NCI-H146 (cell line): ENCODE measurements at regions not wholly inside any gene's neighbourhood (a gene's known extent, or its start where the extent isn't known, plus 50 kb on each side); places are given as distances from the start of the nearest gene placed in this dataset.
"Not testable (repeated sequence)": the region's sequence is repeated elsewhere in the genome, so short reads cannot be mapped to it uniquely, and the experiment has no call there.

Source experiments
- DNase-seq: peaks from one replicate; lab custom pipeline; 2025; lab: John Stamatoyannopoulos, UW

DNA sequence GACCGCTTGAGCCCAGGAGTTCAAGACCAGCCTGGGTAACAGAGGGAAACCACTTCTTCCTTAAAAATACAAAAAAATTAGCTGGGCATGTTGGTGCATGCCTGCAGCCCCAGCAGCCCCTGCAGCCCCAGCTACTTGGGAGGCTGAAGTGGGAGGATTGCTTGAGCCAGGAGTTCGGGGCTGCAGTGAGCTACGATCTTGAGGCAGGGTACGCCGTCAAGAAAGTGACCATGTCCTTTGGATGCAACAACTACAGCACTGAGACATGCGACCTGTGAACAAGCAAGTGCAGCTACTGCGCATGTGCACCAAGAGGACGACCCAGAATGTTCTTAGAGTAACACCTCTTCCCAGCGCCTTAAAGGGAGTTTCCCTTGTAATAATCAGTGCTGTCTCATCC is 66.6 kb upstream of the ZNF479 start:
- no peak for DNase-seq

DNA sequence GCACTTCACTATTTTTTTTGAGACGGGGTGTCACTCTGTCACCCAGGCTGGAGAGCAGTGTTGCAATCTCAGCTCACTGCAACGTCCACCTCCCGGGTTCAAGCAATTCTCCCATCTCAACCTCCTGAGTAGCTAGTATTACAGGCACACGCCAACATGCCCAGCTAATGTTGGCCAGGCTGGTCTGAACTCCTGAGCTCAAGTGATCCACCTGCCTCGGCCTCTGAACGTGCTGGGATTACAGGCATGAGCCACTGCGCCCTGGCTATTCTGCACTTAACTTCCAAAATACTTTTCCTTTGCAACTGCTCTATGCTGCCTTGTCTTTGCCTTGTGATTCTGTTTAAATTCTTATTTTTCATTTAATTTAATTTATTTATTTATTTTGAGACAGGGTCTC is 67.0 kb upstream of the ZNF479 start:
- no peak for DNase-seq

DNA sequence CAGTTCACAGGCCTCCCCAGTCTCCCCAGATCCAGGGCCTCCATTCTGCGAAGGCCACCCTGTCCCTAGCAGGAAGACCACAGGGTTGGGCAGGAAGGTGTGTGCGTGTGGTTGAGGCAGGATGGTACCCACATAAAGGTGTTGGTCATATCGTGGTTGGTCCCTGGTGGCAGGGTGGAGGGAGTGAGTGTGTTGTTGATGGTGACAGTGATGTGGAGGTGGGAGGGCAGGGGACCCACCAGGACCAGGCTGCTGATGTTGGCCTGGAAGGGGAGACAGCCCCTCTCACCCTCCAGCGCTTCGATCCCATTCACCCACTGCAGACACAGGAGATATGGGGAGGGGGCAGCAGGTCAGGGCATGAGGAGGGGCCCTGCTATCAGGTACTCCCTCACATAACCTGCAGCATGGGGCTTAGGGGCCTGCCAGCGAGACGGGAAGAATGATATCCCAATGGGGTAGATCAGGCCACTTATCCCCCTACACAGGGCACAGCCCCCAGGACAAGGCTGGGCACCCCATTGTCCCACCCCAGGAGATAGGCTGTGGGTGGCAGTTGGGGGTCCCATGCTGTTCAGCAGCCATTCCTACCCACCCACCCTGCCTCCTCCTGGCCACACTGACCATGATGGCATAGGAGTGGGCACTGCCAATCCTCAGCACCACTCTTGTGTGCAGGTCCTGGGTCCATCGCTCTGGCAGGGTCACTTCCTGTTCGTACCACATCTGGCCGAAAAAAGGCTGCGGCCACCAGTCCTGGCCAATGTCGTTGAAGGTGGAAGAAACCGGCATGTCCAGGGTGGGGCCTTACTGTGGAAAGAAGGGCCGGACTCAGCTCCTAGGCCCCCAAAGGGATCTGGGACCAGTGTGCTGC is 69.0 kb upstream of the ZNF479 start:
- DNase-seq: no peak

DNA sequence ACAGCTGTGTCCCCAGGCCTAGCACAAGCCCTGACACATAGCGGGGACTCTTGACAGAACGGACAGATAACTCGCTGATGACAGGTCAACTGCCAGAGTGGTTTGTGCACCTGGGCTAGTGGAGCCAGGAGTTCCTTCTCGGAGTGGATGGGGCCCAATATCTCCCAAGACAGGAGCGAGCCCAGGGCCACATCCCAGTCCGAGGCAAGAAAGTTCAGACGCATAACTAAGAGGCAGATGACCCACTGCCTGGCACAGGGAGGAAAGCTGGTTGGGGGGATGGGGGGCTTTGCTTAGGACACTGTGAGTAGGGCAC is 69.6 kb upstream of the ZNF479 start:
- no peak for DNase-seq

DNA sequence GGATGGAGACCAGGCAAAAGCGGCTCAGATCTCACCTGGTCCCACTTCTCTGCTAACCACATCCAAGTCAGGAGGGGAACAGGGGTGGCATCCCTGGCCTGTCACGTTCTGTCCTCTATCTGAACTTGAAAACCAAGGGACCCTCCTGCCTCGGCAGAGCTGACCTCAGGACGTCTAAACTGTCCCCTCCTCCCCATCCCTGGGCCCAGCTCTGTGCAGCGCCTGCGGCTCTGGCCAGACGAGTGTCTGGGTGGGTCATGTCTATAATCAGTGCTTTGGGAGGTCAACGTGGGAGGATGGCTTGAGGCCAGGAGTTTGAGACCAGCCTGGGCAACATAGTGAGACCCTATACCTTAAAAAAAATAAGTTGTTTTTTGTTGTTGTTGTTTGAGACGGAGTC is 70.0 kb upstream of the ZNF479 start:
- no peak for DNase-seq

DNA sequence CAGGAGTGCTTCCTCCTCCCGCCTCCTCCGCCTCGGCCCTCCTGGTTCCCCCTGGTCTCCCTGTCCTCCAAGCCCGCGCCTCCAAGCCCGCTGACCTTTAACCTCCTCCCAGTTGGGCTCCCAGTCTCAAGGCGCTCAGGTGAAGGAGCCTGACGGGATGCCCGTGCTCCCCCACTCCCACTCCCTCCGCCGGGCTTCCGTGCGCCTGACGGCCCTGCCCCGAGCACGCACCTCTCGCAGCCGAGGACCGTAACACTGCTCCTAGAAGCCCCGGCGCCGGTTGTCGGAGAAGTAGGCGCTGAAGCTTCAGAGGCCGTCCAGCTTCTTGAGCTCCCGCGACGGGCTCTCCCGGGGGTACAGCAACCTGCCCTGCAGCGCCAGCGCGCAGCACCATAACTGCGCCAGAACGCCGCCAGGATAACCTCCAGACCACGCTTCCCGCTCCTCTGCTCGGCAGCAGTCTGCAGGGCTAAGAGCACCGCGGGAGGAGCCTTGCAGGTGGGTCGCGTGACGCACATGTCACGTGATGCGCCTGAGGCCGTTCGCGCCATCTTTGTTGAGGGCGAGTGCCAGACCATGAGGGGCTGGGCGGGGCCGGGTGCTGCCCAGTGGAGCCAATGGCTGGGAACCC is 71.0 kb upstream of the ZNF479 start:
- DNase-seq: peak; percentile 50

DNA sequence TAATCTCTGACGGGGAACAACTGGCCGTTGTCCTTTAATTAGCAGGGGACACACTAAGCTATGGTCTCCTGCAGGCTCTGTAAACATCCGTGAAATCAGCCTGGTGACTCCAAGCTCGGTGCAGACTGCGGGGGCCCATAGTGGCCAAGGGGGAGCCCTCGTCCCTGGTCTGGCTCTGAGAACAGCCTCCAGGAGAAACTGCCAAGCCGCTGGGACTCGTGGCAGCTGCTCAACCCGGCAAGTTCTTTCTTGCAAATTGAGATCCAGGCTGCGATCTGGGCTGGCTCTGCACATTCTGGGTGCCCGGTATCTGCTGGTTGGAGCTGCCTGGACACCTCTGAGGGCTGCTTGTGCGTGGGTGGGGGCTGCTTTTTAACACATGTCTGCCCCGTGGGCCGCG is 71.6 kb upstream of the ZNF479 start:
- not testable (repeated sequence) for DNase-seq

DNA sequence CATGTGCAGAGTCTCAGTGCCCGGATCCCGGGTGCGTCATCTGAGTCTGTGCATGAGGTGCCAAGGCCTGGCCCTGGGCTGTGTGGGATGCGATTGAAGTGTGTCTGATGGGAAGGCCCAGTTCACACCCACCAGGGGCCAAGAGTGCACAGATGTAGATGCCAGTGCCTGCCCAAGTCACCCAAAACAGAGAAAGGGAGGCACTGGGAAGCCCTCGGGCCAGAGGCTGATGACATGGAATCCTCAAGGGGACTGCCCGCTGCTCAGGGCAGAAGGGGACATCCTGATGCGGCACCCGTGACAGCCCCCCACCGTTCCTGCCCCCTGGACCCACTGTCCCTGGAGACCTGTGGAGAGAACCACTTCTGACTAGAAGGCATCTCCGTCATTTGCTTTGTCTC is 72.2 kb upstream of the ZNF479 start:
- no peak for DNase-seq

DNA sequence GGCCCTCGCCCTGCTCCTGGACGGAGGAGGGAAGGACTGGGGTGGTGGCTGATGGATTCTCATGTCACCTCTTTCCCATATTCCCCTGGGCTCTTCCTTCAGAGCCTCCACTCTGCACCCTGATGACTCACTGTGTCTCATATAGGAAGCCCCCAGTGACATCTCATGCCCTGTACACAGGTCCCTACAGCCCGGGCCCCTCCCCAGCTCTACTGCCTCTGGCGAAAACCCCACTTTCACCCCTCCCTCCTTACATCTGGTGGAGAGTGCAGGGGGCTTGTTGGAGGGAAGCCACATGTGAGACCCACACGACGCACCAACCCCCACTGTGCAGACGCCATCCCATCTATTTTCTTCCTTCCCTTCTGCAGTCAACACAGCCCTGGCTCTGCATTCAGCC is 72.8 kb upstream of the ZNF479 start:
- no peak for DNase-seq

DNA sequence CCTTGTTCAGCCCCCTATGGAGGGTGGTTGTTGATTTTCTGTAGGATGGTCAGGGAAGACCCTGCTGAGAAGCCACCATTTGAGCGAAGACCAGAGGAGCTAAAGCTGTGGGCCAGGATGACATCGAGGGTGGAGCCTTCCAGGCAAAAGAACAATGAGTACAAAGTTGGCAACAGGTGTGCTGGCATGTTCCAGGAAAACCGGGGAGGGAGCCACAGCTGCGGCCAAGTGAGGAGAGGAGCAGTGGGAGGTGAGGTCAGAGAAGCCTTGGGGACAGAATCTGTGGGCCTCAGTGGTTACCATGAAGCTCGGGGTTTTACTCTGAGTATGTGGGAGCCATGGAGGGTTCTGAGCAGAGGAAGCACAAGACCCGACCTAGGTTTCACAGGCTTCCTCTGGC is 75.6 kb upstream of the ZNF479 start:
- no peak for DNase-seq

DNA sequence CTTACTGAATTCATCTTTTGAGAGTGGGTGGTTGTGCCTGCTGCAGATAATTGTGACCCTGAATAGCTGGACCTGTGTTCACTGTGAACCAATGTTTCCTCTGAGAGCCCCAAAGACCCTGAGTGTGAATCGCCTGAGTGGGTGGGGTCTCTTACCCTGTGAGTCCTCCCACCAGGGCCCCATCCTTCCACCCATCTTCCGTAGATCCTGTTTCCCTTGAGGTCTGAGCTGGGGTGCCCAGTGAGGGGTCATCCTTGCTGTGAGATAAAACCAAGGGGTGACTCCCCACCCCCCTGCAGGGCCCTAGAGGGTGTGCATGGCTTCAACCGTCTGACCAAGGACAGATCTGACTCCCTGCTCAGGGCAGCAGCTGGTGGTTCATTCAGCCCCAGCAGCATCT is 78.0 kb upstream of the ZNF479 start:
- no peak for DNase-seq

DNA sequence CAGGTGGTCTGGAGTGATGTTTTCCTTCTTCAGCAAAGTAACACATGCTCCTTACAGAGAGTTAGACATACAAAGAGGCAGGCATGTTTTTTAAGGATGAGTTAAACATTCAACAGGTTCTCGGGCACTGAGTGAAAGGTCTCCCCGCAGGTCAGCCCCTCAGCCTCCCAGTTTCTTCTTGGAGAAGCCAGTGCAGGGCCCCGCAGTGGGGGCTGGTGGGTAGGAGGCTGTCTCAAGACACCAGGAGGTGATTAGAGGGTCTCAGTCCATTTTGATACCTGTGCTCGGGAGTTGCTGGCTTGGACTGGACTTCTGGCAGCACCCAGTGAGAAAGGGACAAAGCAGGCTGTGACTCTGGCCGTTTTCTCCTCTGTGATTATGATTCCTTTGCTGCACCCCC is 78.6 kb upstream of the ZNF479 start:
- DNase-seq: no peak

DNA sequence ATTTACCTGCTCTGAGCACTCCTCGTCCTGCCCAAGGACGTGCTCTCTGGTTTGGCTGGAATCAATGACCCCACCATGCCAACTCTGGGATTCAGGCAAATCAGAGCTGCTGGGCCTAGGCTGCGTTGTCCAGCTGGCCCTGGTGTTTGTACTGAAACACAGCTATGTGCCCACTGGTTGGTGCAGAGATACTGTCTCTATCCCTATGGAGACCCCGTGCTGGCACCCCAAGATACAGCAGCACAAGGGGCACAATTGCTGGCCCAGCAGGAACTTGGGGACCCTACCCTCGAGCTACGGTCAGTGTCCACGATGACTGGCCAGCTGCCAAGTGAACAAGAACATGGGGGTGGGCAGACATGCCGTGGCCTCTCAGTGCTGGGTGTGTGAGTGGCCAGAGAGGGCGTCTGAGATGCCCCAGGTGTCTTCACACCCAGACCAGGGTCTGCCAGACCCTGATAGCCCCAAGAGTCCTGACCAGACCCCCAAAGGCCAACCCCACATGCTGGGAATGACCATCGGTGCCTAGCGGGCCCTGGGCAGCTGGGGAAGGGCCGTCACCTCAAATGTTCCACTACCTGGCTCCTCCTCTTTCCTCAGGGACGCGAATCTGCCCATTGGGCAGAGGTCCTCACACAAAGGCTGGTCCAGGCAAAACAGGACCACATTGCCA is 79.3 kb upstream of the ZNF479 start:
- DNase-seq: no peak

DNA sequence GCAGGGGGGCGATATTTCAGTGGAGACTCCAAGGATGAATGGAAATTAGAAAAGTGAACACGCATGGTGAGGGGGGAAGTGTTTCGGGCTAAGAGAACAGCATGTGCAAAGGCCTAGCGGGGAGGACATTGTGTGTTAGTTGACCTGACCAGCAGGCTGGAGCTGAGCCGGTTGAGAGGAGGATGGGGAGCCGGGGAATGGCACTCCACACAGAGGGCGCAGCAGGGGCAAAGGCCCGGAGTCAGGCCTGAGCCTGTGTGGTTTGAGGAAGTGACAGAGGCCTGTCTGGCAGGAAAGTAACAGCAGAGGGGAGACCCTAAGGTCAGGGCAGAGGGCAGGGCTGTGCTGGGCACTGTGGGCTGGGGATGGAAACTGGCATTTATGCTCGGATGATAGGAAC is 83.2 kb upstream of the ZNF479 start:
- no peak for DNase-seq

DNA sequence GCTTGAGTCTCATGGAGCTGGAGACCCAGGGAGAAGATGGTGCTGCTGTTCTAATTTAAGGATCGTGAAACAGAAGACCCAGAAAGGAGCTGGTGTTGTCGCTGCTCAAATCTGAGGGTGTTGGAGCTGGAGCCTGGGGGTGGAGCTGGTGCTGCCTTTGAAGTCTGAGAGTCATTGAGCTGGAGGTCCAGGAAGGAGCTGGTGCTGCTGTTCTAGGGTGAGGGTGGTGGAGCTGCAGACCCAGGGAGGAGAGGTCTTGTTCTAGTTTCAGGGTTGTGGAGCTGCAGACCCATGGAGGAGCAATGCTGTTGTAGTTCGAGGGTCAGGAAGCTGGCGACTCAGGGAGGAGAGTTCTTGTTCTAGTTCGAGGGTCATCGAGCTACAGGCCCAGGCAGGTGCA is 84.1 kb upstream of the ZNF479 start:
- no peak for DNase-seq

DNA sequence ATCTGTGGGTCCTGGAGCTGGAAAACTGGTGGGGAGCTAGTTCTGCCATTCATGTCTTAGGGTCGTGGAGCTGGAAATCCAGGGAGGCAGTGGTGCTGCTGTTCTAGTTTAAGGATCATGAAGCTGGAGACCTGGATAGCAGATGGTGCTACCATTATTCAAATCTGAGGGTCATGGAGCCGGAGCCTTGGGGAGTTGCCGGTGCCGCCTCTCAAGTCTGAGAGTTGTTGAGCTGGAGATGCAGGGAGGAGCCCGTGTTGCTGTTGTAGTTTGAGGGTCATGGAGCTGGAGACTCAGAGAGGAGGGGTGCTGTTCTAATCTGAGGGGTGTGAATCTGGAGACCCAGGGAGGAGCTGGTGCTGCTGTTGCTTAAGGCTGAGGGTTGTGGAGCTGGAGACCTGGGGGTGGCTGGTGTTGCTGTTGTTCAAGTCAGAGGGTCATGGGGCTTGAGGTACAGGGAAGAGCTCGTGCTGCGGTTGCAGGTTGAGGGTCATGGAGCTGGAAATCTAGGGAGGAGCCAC is 86.0 kb upstream of the ZNF479 start:
- DNase-seq: no peak

DNA sequence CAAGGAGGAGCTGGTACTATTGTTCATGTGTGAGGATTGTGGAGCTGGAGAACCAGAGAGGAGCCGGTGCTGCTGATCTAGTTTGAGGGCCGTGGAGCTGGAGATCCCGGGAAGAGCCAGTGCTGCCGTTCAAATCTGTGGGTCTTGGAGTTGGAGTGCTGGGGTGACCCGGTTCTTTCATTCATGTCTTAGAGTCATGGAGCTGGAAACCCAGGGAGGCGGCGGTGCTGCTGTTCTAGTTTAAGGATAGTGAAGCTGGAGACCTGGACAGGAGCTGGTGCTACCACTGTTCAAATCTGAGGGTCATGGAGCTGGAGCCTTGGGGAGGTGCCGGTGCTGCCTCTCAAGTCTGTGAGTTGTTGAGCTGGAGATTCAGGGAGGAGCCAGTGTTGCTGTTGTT is 88.5 kb upstream of the ZNF479 start:
- DNase-seq: no peak

DNA sequence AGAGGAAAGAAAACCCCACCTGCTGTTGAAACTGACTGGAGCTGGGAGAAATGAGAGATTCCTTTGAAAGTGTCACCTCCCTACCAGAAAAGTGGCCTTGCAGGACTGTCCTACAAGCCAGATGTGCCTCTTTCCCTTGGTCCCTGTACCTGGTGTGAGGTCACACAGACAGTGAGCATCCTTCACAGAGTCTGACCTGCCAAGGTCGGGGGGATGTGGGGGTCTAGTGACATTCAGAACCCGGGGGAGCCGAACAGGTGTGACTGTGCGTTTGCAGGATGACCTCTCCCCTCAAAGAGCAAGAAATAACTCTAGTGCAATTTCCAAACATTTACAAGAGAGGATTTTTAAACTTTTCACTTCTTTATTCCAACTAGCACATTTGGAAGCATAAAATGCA is 93.4 kb upstream of the ZNF479 start:
- no peak for DNase-seq

DNA sequence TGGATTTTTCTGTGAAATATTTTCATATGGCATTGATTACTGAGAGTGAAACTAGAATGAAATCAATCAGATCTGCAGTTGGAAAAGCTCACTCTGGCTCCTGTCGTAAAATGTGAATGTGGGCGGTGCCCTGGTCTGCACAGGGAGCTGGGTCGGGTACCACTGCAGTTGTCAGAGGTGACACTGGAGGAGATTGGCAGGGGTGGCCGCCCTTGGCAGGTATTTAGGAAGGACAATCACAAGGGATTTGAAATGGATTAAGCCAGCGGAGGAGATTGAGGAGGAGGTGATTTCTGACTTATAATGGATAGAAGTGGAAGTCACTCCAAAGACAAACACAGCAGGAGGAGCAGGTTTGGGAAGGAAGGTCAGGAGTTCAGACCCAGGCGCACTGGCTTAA is 109.0 kb upstream of the ZNF479 start:
- DNase-seq: not testable (repeated sequence)

DNA sequence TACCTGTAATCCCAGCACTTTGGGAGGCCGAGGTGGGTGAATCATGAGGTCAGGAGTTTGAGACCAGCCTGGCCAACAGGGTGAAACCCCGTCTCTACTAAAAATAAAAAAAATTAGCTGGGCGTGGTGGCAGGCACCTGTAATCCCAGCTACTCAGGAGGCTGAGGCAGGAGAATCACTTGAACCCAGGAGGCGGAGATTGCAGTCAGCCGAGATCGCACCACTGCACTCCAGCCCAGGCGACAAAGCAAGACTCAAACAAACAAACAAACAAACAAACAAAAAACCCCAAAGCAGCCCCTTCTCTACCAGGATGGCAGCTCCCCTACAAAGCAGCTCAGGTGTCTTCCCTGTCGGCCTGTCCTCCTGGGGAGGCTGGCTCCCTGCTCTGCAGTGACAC is 111.3 kb upstream of the ZNF479 start:
- not testable (repeated sequence) for DNase-seq

DNA sequence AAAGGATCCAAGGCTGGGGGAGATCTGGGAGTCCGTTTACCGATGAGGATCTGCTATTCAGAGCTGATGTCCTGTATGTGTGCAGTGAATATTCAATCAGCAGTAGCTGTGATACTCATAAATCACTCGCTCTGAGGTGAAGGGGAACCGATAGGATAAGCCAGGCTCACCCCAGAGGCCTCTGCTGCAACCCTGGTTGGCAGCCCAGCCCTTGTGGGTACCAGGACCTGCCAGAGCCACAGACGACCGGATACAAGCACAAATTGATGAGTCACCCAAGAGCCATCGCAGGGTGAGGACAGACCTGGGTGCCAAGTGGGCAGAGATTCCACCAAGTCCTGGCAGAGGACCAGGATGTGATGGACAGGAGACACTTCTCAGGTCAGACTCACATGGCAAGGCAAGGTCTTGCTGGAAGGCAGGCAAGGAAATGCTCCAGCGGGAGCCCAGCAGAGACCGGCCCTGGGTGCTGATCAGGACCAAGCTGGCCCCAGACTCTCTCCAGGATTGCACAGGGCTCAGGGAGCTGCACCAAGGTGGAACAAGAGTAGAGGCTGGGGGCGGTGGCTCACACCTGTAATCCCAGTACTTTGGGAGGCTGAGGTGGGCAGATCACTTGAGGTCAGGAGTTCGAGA is 112.2 kb upstream of the ZNF479 start:
- DNase-seq: not testable (repeated sequence)

DNA sequence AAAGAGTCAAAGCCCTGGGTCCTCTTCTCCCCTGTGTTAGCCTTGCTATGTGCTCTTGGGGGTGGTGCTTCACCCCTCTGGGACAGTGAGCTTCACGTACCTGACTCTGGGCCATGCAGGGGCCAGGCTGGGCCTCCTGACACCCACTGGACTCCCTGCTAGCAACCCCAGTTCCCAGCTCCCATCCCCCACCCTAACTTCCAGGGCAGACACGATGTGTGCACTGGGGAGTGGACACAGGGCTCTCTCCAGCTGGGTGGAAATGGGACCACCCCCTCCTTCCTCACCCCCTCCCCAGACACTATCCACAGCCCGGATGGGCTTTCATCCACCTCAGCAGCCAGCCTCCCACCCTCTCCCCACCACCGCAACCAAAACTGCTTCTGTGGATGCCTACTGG is 113.0 kb upstream of the ZNF479 start:
- no peak for DNase-seq

DNA sequence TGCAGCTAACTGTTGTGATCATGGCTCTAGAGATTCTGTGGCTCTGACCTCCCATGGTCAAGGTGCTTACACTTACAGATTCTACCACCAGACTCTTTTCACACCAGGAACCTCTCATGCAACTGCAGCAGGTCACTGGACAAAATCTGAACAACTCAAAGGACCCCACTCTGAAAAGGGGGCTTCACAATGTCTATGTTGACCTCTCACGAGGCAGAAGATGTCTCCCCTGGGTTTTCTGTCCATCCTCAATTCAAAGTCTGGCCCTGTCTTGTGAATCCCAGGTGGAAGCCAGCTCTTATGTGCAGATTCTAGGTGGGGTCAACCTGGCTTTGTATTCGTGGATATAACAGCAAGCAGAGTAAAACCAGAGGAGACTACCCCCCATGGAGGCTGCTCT is 118.6 kb upstream of the ZNF479 start:
- DNase-seq: no peak
